CD14-positive monocyte (primary cell): ENCODE measurements at regions not wholly inside any gene's neighbourhood (a gene's known extent, or its start where the extent isn't known, plus 50 kb on each side); places are given as distances from the start of the nearest gene placed in this dataset.

Experiments
- DNase-seq, 3 donors: peaks; one replicate each; pipeline ENCODE4 v3.0.0-alpha.2; 2011 to 2022
- H2AFZ ChIP-seq: 2 replicates; pipeline ENCODE4 v1.6.0; 2012; ENCODE audit warnings: mild to moderate bottlenecking, low read depth, low read length, inconsistent platforms; ENCODE audit not compliant: insufficient read depth, poor library complexity, severe bottlenecking
- H3K27ac ChIP-seq, 2 donors: 1 replicate in 1 of 2; 2 replicates in 1 of 2; pipeline ENCODE4 v1.5.1; 2012 to 2013; ENCODE audit warnings: low read length in 2 of 2, control low read depth in 1 of 2, inconsistent platforms in 1 of 2, low read depth in 1 of 2, mild to moderate bottlenecking in 1 of 2
- H3K27me3 ChIP-seq, 2 donors: one replicate each; pipeline versions ENCODE4 v1.6.0 to v1.6.1; 2011 to 2013; ENCODE audit warnings: low read length in 2 of 2; ENCODE audit not compliant: control insufficient read depth in 2 of 2, insufficient read depth in 2 of 2
- H3K36me3 ChIP-seq, 2 donors: replicated peaks in 1 of 2; 1 replicate in 1 of 2; 2 replicates in 1 of 2; pipeline versions ENCODE4 v1.5.1 to v1.6.1; 2012 to 2013; ENCODE audit warnings: low read length in 2 of 2, control low read depth in 1 of 2, inconsistent platforms in 1 of 2, mild to moderate bottlenecking in 1 of 2; ENCODE audit not compliant: insufficient read depth in 2 of 2, control insufficient read depth in 1 of 2
- H3K4me1 ChIP-seq, 2 donors: 1 replicate in 1 of 2; 2 replicates in 1 of 2; pipeline versions ENCODE4 v1.5.1 to v1.6.1; 2012 to 2013; ENCODE audit warnings: low read length in 2 of 2, control low read depth in 1 of 2, inconsistent platforms in 1 of 2, mild to moderate bottlenecking in 1 of 2, moderate library complexity in 1 of 2; ENCODE audit not compliant: insufficient read depth in 2 of 2, control insufficient read depth in 1 of 2
- H3K4me2 ChIP-seq: replicated peaks from 2 replicates; pipeline ENCODE3; 2012; ENCODE audit warnings: low read length, moderate library complexity, mild to moderate bottlenecking; ENCODE audit not compliant: poor library complexity, severe bottlenecking; ENCODE audit errors: extremely low read depth
- H3K4me3 ChIP-seq, 3 experiments: fragments of 200-600 bp in 1 of 3; sonication (generic) in 1 of 3; replicated peaks in 1 of 3; 1 replicate in 2 of 3; 2 replicates in 1 of 3; pipeline ENCODE4 v1.5.1; 2011 to 2013; ENCODE audit warnings: low read length in 3 of 3, mild to moderate bottlenecking in 3 of 3, control low read depth in 2 of 3, low read depth in 2 of 3, inconsistent platforms in 1 of 3, moderate library complexity in 1 of 3
- H3K79me2 ChIP-seq: 2 replicates; pipeline ENCODE4 v1.6.0; 2012; ENCODE audit warnings: mild to moderate bottlenecking, control low read depth, inconsistent platforms, low read length, moderate library complexity; ENCODE audit not compliant: insufficient read depth
- H3K9ac ChIP-seq: 2 replicates; pipeline ENCODE4 v1.6.0; 2017; ENCODE audit warnings: low read length, mild to moderate bottlenecking; ENCODE audit not compliant: insufficient read depth, poor library complexity, severe bottlenecking
- H3K9me3 ChIP-seq, 2 donors: replicated peaks in 1 of 2; 1 replicate in 1 of 2; 2 replicates in 1 of 2; pipeline versions ENCODE4 v1.5.1 to v1.6.1; 2012 to 2013; ENCODE audit warnings: low read length in 2 of 2, control low read depth in 1 of 2; ENCODE audit not compliant: control insufficient read depth in 1 of 2, insufficient read depth in 1 of 2
- H4K20me1 ChIP-seq: 2 replicates; pipeline ENCODE4 v1.6.0; 2012; ENCODE audit warnings: mild to moderate bottlenecking, low read length, control low read depth, moderate library complexity; ENCODE audit not compliant: insufficient read depth
- H3K27ac Mint-ChIP-seq, 7 donors: one replicate each; pipeline ENCODE4 v1.8.0; 2020; ENCODE audit warnings: mild to moderate bottlenecking in 7 of 7, mixed read lengths in 7 of 7, moderate library complexity in 6 of 7, inconsistent platforms in 2 of 7
- H3K27me3 Mint-ChIP-seq, 3 donors: one replicate each; pipeline ENCODE4 v1.8.0; 2021 to 2022; ENCODE audit warnings: low read depth in 3 of 3, mild to moderate bottlenecking in 3 of 3, mixed read lengths in 3 of 3, moderate library complexity in 3 of 3, inconsistent platforms in 1 of 3
- H3K36me3 Mint-ChIP-seq, 2 donors: one replicate each; pipeline ENCODE4 v1.8.0; 2020; ENCODE audit warnings: mixed read lengths in 2 of 2, inconsistent platforms in 1 of 2, mild to moderate bottlenecking in 1 of 2
- H3K4me1 Mint-ChIP-seq: one replicate; pipeline ENCODE4 v1.8.0; 2020; ENCODE audit warnings: mild to moderate bottlenecking, mixed read lengths
- H3K4me3 Mint-ChIP-seq, 2 donors: one replicate each; pipeline ENCODE4 v1.8.0; 2020; ENCODE audit warnings: mild to moderate bottlenecking in 2 of 2, mixed read lengths in 2 of 2, moderate library complexity in 1 of 2
- H3K9me3 Mint-ChIP-seq, 7 donors: one replicate each; pipeline ENCODE4 v1.8.0; 2020 to 2022; ENCODE audit warnings: mixed read lengths in 7 of 7, mild to moderate bottlenecking in 6 of 7, moderate library complexity in 6 of 7, inconsistent platforms in 2 of 7
- WGBS: methylation state at CpG from one replicate; pipeline ENCODE4 v1.1.5; 2013; ENCODE audit warnings: missing lambda C conversion rate; ENCODE audit not compliant: insufficient coverage; 5-methylcytosine and 5-hydroxymethylcytosine counted together
- intact Hi-C, 2 donors: fragments of 100-400 bp; cut with micrococcal nuclease; formaldehyde crosslinking; loops; one replicate each; pipeline versions ENCODE4 v1.15.0 to v1.15.1; 2023
- TF ChIP-seq, protein P1 (sequence below): fragments of 200-600 bp; IDR thresholded peaks from one replicate; pipeline ENCODE4 v1.8.0; 2022; ENCODE audit warnings: antibody characterized with exemption, mild to moderate bottlenecking

DNA sequence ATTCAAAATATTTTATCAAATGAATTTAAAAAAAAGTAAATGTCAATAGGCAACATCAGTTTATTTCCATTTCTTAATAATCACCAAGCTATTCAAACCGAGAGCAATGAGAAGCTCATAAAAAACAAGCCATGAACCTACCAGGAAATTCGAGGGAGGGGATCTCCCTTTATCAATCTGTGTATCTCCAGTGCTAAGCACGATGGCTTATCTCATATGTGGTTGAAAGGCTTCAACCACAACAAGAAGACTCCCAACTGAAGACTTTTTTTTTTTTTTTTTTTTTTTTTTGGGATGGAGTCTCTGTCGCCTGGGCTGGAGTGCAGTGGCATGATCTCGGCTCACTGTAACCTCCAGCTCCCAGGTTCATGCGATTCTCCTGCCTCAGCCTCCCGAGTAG, 833.3 kb downstream of the USP25 start:
- TF ChIP-seq, protein P1, sequence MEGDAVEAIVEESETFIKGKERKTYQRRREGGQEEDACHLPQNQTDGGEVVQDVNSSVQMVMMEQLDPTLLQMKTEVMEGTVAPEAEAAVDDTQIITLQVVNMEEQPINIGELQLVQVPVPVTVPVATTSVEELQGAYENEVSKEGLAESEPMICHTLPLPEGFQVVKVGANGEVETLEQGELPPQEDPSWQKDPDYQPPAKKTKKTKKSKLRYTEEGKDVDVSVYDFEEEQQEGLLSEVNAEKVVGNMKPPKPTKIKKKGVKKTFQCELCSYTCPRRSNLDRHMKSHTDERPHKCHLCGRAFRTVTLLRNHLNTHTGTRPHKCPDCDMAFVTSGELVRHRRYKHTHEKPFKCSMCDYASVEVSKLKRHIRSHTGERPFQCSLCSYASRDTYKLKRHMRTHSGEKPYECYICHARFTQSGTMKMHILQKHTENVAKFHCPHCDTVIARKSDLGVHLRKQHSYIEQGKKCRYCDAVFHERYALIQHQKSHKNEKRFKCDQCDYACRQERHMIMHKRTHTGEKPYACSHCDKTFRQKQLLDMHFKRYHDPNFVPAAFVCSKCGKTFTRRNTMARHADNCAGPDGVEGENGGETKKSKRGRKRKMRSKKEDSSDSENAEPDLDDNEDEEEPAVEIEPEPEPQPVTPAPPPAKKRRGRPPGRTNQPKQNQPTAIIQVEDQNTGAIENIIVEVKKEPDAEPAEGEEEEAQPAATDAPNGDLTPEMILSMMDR = no peak
- Histone ChIP-seq H3K9me3 (peaks cover 0 to 5% of the 10 kb centered on the region in 2 donors), H3K9ac (no peak overlapping the region), H3K36me3 (no peaks in the 10 kb centered on the region), H3K27ac (no peak overlapping the region), H3K4me2 (no peak overlapping the region), H4K20me1 (no peaks in the 10 kb centered on the region), H3K4me1 (no peaks in the 10 kb centered on the region), H3K79me2 (no peaks in the 10 kb centered on the region), H3K27me3 (no peaks in the 10 kb centered on the region), H2AFZ (no peak overlapping the region), H3K4me3 (no peak overlapping the region)
- H3K27ac Mint-ChIP-seq = no peak overlapping the region
- intact Hi-C loops = no loop called here
- DNase-seq = no peak
- WGBS = 93% methylated on average over 3 of the region's 7 CpGs
- no peaks in the 10 kb centered on the region for H3K27me3 Mint-ChIP-seq
- no peaks in the 10 kb centered on the region for H3K4me1 Mint-ChIP-seq
- H3K36me3 Mint-ChIP-seq = no peaks in the 10 kb centered on the region
- H3K9me3 Mint-ChIP-seq = peaks cover 0 to 2% (median 0%) of the 10 kb centered on the region in 7 donors
- H3K4me3 Mint-ChIP-seq = no peak overlapping the region

DNA sequence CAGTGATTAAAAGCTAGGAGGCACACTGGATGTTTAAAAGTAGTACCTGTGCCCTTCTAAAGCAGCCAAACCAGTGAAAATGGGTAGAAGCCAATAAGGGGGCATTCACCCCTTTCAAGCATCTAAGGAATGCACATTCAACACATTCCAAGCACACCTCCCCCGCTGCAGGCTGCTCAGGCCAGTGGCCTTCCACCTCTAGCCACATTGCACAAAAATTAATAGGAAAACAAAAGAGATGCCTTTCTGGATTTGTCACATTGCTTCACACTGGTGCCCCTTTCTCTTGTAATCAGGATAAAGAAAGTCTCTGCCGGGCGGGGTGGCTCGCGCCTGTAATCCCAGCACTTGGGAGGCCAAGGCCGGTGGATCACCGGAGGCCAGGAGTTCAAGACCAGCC, 834.0 kb downstream of the USP25 start:
- Mint-ChIP-seq H3K36me3 (no peaks in the 10 kb centered on the region), H3K9me3 (peaks cover 0 to 2% (median 0%) of the 10 kb centered on the region in 7 donors), H3K27ac (no peak overlapping the region), H3K4me3 (no peak overlapping the region), H3K4me1 (no peaks in the 10 kb centered on the region), H3K27me3 (no peaks in the 10 kb centered on the region)
- intact Hi-C loops = no loop called here
- Histone ChIP-seq H3K27ac (no peak overlapping the region), H2AFZ (no peak overlapping the region), H4K20me1 (no peaks in the 10 kb centered on the region), H3K4me1 (no peaks in the 10 kb centered on the region), H3K9ac (no peak overlapping the region), H3K9me3 (peaks cover 0 to 5% of the 10 kb centered on the region in 2 donors), H3K4me3 (no peak overlapping the region), H3K36me3 (no peaks in the 10 kb centered on the region), H3K27me3 (no peaks in the 10 kb centered on the region), H3K79me2 (no peaks in the 10 kb centered on the region), H3K4me2 (no peak overlapping the region)
- WGBS = 95% methylated on average over 2 of the region's 7 CpGs
- no peak for DNase-seq
- TF ChIP-seq, protein P1 = no peak
